ENCODE measurements at regions not wholly inside any gene's neighbourhood (a gene's known extent, or its start where the extent isn't known, plus 50 kb on each side); places are given as distances from the start of the nearest gene placed in this dataset.

DNA sequence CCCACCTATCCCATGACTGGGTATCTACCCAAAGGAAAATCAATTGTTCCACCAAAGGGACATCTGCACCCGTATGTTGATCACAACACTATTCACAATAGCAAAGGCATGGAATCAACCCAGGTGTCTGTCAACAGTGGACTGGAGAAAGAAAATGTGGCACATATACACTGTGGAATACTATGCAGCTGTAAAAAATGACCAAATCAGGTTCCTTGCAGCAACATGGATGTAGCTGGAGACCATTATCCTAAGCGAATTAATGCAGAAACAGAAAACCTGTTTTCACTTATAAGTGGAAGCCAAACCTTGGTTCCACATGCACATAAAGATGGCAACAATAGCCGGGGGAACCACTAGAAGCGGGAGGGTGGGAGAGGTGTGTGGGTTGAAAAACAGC lies 228.6 kb downstream of the UQCRFS1 start:
- TF ChIP-seq, protein P1, sequence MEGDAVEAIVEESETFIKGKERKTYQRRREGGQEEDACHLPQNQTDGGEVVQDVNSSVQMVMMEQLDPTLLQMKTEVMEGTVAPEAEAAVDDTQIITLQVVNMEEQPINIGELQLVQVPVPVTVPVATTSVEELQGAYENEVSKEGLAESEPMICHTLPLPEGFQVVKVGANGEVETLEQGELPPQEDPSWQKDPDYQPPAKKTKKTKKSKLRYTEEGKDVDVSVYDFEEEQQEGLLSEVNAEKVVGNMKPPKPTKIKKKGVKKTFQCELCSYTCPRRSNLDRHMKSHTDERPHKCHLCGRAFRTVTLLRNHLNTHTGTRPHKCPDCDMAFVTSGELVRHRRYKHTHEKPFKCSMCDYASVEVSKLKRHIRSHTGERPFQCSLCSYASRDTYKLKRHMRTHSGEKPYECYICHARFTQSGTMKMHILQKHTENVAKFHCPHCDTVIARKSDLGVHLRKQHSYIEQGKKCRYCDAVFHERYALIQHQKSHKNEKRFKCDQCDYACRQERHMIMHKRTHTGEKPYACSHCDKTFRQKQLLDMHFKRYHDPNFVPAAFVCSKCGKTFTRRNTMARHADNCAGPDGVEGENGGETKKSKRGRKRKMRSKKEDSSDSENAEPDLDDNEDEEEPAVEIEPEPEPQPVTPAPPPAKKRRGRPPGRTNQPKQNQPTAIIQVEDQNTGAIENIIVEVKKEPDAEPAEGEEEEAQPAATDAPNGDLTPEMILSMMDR (conservative IDR thresholded peaks at IDR 0.05; ENCODE audit: low read length) = no peak
- TF ChIP-seq EZH2phosphoT487 (IDR thresholded peaks at IDR 0.05; ENCODE audit: borderline replicate concordance) = no peak

Data from Loucy (cell line).